ENCODE measurements at regions not wholly inside any gene's neighbourhood (a gene's known extent, or its start where the extent isn't known, plus 50 kb on each side); places are given as distances from the start of the nearest gene placed in this dataset.
A peak's percentile ranks its signal among the peaks of the same experiment; 100 is the strongest.
"Not testable (repeated sequence)": the region's sequence is repeated elsewhere in the genome, so short reads cannot be mapped to it uniquely, and the experiment has no call there.

GRCh38 chr13:31607531-31607930, 131.8 kb upstream of the RXFP2 start:
- H3K4me3 ChIP-seq (ENCODE audit: low read depth, low read length); H3K27me3 ChIP-seq (ENCODE audit: control insufficient read depth, insufficient read depth, low read length); H3K4me1 ChIP-seq (ENCODE audit: control insufficient read depth, insufficient read depth, low read length); H3K9me3 ChIP-seq (ENCODE audit: control insufficient read depth, insufficient read depth, low read length); H3K36me3 ChIP-seq (ENCODE audit: control insufficient read depth, insufficient read depth, low read length); H3K9ac ChIP-seq (ENCODE audit: low read depth, low read length): not testable (repeated sequence)
- peak overlapping the region; percentile 27 for H3K27ac ChIP-seq (ENCODE audit: low read depth, low read length)

GRCh38 chr13:31608780-31609179, 130.5 kb upstream of the RXFP2 start:
- not testable (repeated sequence) for H3K27ac ChIP-seq (ENCODE audit: low read depth, low read length); H3K4me3 ChIP-seq (ENCODE audit: low read depth, low read length); H3K27me3 ChIP-seq (ENCODE audit: control insufficient read depth, insufficient read depth, low read length); H3K9me3 ChIP-seq (ENCODE audit: control insufficient read depth, insufficient read depth, low read length); H3K36me3 ChIP-seq (ENCODE audit: control insufficient read depth, insufficient read depth, low read length); H3K9ac ChIP-seq (ENCODE audit: low read depth, low read length); H3K4me1 ChIP-seq (ENCODE audit: control insufficient read depth, insufficient read depth, low read length)

- no peaks in the 10 kb centered on the region for H3K36me3 ChIP-seq (ENCODE audit: control insufficient read depth, insufficient read depth, low read length)
- no peaks in the 10 kb centered on the region for H3K9me3 ChIP-seq (ENCODE audit: control insufficient read depth, insufficient read depth, low read length)
- no peaks in the 10 kb centered on the region for H3K27me3 ChIP-seq (ENCODE audit: control insufficient read depth, insufficient read depth, low read length)
- H3K9ac ChIP-seq (ENCODE audit: low read depth, low read length): no peak overlapping the region
- H3K4me3 ChIP-seq (ENCODE audit: low read depth, low read length): no peak overlapping the region
- H3K4me1 ChIP-seq (ENCODE audit: control insufficient read depth, insufficient read depth, low read length): peaks cover 6% of the 10 kb centered on the region; the same call in 1 of the 2 replicates
- no peak overlapping the region for H3K27ac ChIP-seq (ENCODE audit: low read depth, low read length)
Observed at GRCh38 chr13:31610270-31610998, 128.9 kb upstream of the RXFP2 start.

- peaks cover 6% of the 10 kb centered on the region; the same call in 1 of the 2 replicates for H3K4me1 ChIP-seq (ENCODE audit: control insufficient read depth, insufficient read depth, low read length)
Observed at GRCh38 chr13:31611214-31611613, 128.1 kb upstream of the RXFP2 start.

GRCh38 chr13:31614073-31614472, 125.3 kb upstream of the RXFP2 start:
- Histone ChIP-seq H3K27ac (ENCODE audit: low read depth, low read length) (no peak overlapping the region), H3K9me3 (ENCODE audit: control insufficient read depth, insufficient read depth, low read length) (no peaks in the 10 kb centered on the region; the same call in 1 of the 2 replicates), H3K4me3 (ENCODE audit: low read depth, low read length) (no peak overlapping the region), H3K36me3 (ENCODE audit: control insufficient read depth, insufficient read depth, low read length) (no peaks in the 10 kb centered on the region), H3K27me3 (ENCODE audit: control insufficient read depth, insufficient read depth, low read length) (no peaks in the 10 kb centered on the region), H3K9ac (ENCODE audit: low read depth, low read length) (no peak overlapping the region), H3K4me1 (ENCODE audit: control insufficient read depth, insufficient read depth, low read length) (no peaks in the 10 kb centered on the region)

More at GRCh38 chr13:31611214-31611613, 128.1 kb upstream of the RXFP2 start:
- Histone ChIP-seq H3K27me3 (ENCODE audit: control insufficient read depth, insufficient read depth, low read length) (no peaks in the 10 kb centered on the region), H3K9ac (ENCODE audit: low read depth, low read length) (no peak overlapping the region), H3K4me3 (ENCODE audit: low read depth, low read length) (no peak overlapping the region), H3K36me3 (ENCODE audit: control insufficient read depth, insufficient read depth, low read length) (no peaks in the 10 kb centered on the region), H3K27ac (ENCODE audit: low read depth, low read length) (no peak overlapping the region), H3K9me3 (ENCODE audit: control insufficient read depth, insufficient read depth, low read length) (no peaks in the 10 kb centered on the region)

- Histone ChIP-seq H3K4me3 (ENCODE audit: low read depth, low read length) (no peak overlapping the region), H3K27ac (ENCODE audit: low read depth, low read length) (no peak overlapping the region)
Observed at GRCh38 chr13:31614704-31615103, 124.6 kb upstream of the RXFP2 start.

GRCh38 chr13:31625115-31625514, 114.2 kb upstream of the RXFP2 start:
- H3K27ac ChIP-seq (ENCODE audit: low read depth, low read length): no peak overlapping the region
- H3K9ac ChIP-seq (ENCODE audit: low read depth, low read length): no peak overlapping the region
- no peaks in the 10 kb centered on the region for H3K9me3 ChIP-seq (ENCODE audit: control insufficient read depth, insufficient read depth, low read length)
- H3K4me3 ChIP-seq (ENCODE audit: low read depth, low read length): no peak overlapping the region
- no peaks in the 10 kb centered on the region for H3K36me3 ChIP-seq (ENCODE audit: control insufficient read depth, insufficient read depth, low read length)
- H3K4me1 ChIP-seq (ENCODE audit: control insufficient read depth, insufficient read depth, low read length): peaks cover 2% of the 10 kb centered on the region; the same call in 1 of the 2 replicates
- H3K27me3 ChIP-seq (ENCODE audit: control insufficient read depth, insufficient read depth, low read length): no peaks in the 10 kb centered on the region

More at GRCh38 chr13:31614704-31615103, 124.6 kb upstream of the RXFP2 start:
- Histone ChIP-seq H3K4me1 (ENCODE audit: control insufficient read depth, insufficient read depth, low read length) (no peaks in the 10 kb centered on the region), H3K36me3 (ENCODE audit: control insufficient read depth, insufficient read depth, low read length) (no peaks in the 10 kb centered on the region), H3K9me3 (ENCODE audit: control insufficient read depth, insufficient read depth, low read length) (no peaks in the 10 kb centered on the region; the same call in 1 of the 2 replicates), H3K27me3 (ENCODE audit: control insufficient read depth, insufficient read depth, low read length) (no peaks in the 10 kb centered on the region), H3K9ac (ENCODE audit: low read depth, low read length) (no peak overlapping the region)

- Histone ChIP-seq H3K9me3 (ENCODE audit: control insufficient read depth, insufficient read depth, low read length) (no peaks in the 10 kb centered on the region), H3K4me1 (ENCODE audit: control insufficient read depth, insufficient read depth, low read length) (peaks cover 15% of the 10 kb centered on the region), H3K36me3 (ENCODE audit: control insufficient read depth, insufficient read depth, low read length) (no peaks in the 10 kb centered on the region), H3K9ac (ENCODE audit: low read depth, low read length) (no peak overlapping the region), H3K27ac (ENCODE audit: low read depth, low read length) (no peak overlapping the region), H3K4me3 (ENCODE audit: low read depth, low read length) (no peak overlapping the region), H3K27me3 (ENCODE audit: control insufficient read depth, insufficient read depth, low read length) (no peaks in the 10 kb centered on the region)
Observed at GRCh38 chr13:31627097-31627845, 112.1 kb upstream of the RXFP2 start.

GRCh38 chr13:31629085-31629780, 110.1 kb upstream of the RXFP2 start:
- Histone ChIP-seq H3K4me3 (ENCODE audit: low read depth, low read length) (no peak overlapping the region), H3K36me3 (ENCODE audit: control insufficient read depth, insufficient read depth, low read length) (no peaks in the 10 kb centered on the region), H3K9me3 (ENCODE audit: control insufficient read depth, insufficient read depth, low read length) (no peaks in the 10 kb centered on the region), H3K27me3 (ENCODE audit: control insufficient read depth, insufficient read depth, low read length) (no peaks in the 10 kb centered on the region), H3K9ac (ENCODE audit: low read depth, low read length) (no peak overlapping the region), H3K4me1 (ENCODE audit: control insufficient read depth, insufficient read depth, low read length) (peaks cover 15% of the 10 kb centered on the region), H3K27ac (ENCODE audit: low read depth, low read length) (no peak overlapping the region)

GRCh38 chr13:31631071-31631470, 108.3 kb upstream of the RXFP2 start:
- Histone ChIP-seq H3K36me3 (ENCODE audit: control insufficient read depth, insufficient read depth, low read length) (no peaks in the 10 kb centered on the region), H3K27me3 (ENCODE audit: control insufficient read depth, insufficient read depth, low read length) (no peaks in the 10 kb centered on the region), H3K4me3 (ENCODE audit: low read depth, low read length) (no peak overlapping the region), H3K9ac (ENCODE audit: low read depth, low read length) (no peak overlapping the region), H3K9me3 (ENCODE audit: control insufficient read depth, insufficient read depth, low read length) (no peaks in the 10 kb centered on the region), H3K4me1 (ENCODE audit: control insufficient read depth, insufficient read depth, low read length) (peaks cover 15% of the 10 kb centered on the region), H3K27ac (ENCODE audit: low read depth, low read length) (peak overlapping the region; percentile 80)

GRCh38 chr13:31631746-31632145, 107.6 kb upstream of the RXFP2 start:
- H3K4me3 ChIP-seq (ENCODE audit: low read depth, low read length): no peak overlapping the region
- H3K36me3 ChIP-seq (ENCODE audit: control insufficient read depth, insufficient read depth, low read length): no peaks in the 10 kb centered on the region
- H3K27me3 ChIP-seq (ENCODE audit: control insufficient read depth, insufficient read depth, low read length): no peaks in the 10 kb centered on the region
- H3K9ac ChIP-seq (ENCODE audit: low read depth, low read length): no peak overlapping the region
- H3K4me1 ChIP-seq (ENCODE audit: control insufficient read depth, insufficient read depth, low read length): peaks cover 13% of the 10 kb centered on the region
- H3K27ac ChIP-seq (ENCODE audit: low read depth, low read length): peak overlapping the region; percentile 80
- H3K9me3 ChIP-seq (ENCODE audit: control insufficient read depth, insufficient read depth, low read length): no peaks in the 10 kb centered on the region
